ENCODE measurements at regions not wholly inside any gene's neighbourhood (a gene's known extent, or its start where the extent isn't known, plus 50 kb on each side); places are given as distances from the start of the nearest gene placed in this dataset.
A peak's percentile ranks its signal among the peaks of the same experiment; 100 is the strongest.

- TF ChIP-seq CTCF (IDR thresholded peaks at IDR 0.05; ENCODE audit: insufficient read depth, low read length) = no peak
- DNase-seq (ENCODE audit: low read depth) = peak; percentile 3
Measured at GRCh38 chr1:50279622-50280330, 143.5 kb downstream of the DMRTA2 start.

GRCh38 chr1:50278961-50279360, 144.3 kb downstream of the DMRTA2 start:
- H3K4me3 ChIP-seq (ENCODE audit: low read depth, low read length) = no peak overlapping the region
- DNase-seq (ENCODE audit: low read depth) = no peak
- no peak for TF ChIP-seq CTCF (IDR thresholded peaks at IDR 0.05; ENCODE audit: insufficient read depth, low read length)

More at GRCh38 chr1:50279622-50280330, 143.5 kb downstream of the DMRTA2 start:
- no peak overlapping the region for H3K4me3 ChIP-seq (ENCODE audit: low read depth, low read length)

GRCh38 chr1:50278410-50278809, 144.8 kb downstream of the DMRTA2 start:
- DNase-seq (ENCODE audit: low read depth) = no peak
- no peak for TF ChIP-seq CTCF (IDR thresholded peaks at IDR 0.05; ENCODE audit: insufficient read depth, low read length)
- no peak overlapping the region for H3K4me3 ChIP-seq (ENCODE audit: low read depth, low read length)

- no peak for TF ChIP-seq CTCF (IDR thresholded peaks at IDR 0.05; ENCODE audit: insufficient read depth, low read length)
Measured at GRCh38 chr1:50275566-50275965, 147.7 kb downstream of the DMRTA2 start.

GRCh38 chr1:50272912-50273311, 150.3 kb downstream of the DMRTA2 start:
- no peak overlapping the region for H3K4me3 ChIP-seq (ENCODE audit: low read depth, low read length)
- no peak for TF ChIP-seq CTCF (IDR thresholded peaks at IDR 0.05; ENCODE audit: insufficient read depth, low read length)
- no peak for DNase-seq (ENCODE audit: low read depth)

More at GRCh38 chr1:50275566-50275965, 147.7 kb downstream of the DMRTA2 start:
- no peak for DNase-seq (ENCODE audit: low read depth)
- H3K4me3 ChIP-seq (ENCODE audit: low read depth, low read length) = no peak overlapping the region

- H3K4me3 ChIP-seq (ENCODE audit: low read depth, low read length) = no peak overlapping the region
- no peak for DNase-seq (ENCODE audit: low read depth)
- peak; percentile 40 for TF ChIP-seq CTCF (IDR thresholded peaks at IDR 0.05; ENCODE audit: insufficient read depth, low read length)
Measured at GRCh38 chr1:50271968-50272578, 151.2 kb downstream of the DMRTA2 start.

Measured in fibroblast of the aortic adventitia (primary cell).